ENCODE measurements at regions not wholly inside any gene's neighbourhood (a gene's known extent, or its start where the extent isn't known, plus 50 kb on each side); places are given as distances from the start of the nearest gene placed in this dataset.
"Not testable (repeated sequence)": the region's sequence is repeated elsewhere in the genome, so short reads cannot be mapped to it uniquely, and the experiment has no call there.

DNA sequence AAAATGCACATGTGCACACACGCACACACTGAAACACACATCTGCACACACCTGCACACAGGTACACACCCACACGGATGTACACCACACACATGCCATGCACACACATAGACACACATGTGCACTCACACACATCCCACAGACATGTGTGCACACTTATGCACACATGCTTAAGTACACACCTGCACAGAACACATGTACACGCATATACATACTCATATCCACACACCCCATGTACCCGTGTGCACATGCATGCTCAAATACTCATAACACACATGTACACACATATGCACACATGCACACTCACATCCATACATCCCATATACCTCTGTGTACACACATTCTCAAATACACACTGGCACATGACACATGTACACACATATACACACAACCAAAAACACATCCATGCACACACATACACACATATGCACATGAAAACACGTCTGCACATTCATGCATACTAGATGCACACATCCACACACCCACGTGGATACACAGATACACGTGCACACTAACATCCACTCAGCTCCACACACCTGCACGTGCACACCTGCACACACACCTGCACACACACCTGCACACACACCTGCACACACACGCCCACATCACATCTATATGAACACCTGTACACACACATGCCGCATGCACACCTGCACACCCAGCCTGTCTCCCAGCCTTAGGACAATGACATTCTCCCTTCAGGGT is 336.7 kb downstream of the ADGRD1 start:
- no peak for DNase-seq

DNA sequence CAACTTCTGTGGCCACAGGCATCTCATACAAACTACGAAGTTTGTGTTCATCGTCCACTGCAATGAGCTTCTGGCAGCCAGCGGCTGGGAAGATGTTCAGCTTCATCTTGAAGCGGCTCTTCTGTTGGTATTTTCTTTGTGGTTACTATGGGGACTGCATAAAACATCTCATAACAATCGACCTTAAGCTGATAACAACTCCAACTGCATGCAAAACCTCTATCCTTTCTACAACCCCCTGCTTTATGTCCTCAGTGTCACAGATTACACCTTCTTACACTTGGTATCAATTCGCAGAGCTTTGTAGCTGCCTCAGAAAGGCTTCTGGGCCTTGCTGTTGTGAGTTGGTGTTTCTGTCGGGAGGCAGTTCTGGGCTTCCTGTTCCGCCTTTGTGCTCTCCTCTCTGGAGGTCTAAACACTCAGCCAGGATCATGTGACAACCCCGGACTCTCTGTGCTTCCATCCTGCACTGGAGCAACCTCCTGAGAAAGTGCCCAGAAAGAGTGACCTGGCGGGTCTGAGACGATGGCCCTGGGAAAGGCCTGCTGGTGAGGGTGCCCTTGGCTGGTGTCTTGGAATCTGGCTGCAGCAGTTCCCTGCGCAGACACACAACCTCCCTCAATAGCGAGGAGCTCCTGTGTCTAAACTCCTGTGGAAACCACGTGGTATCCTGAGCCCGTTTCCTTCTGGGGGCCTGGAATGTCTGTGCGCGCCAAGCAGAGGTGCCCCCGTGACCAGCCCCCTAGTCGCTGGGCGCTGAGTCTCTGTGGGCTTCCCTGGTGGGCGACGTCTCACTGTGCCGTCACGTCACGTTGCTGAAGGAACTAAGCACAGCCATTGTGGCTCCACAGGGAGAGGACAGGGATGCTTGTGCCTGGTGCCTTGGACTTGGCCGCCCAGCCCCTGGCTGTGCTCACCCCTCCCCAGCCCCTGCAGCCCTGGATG is 339.6 kb downstream of the ADGRD1 start:
- DNase-seq = peak; percentile 23

- not testable (repeated sequence) for DNase-seq
These were observed 341.0 kb downstream of the ADGRD1 start for GRCh38 chr12:131294716-131295115.

DNA sequence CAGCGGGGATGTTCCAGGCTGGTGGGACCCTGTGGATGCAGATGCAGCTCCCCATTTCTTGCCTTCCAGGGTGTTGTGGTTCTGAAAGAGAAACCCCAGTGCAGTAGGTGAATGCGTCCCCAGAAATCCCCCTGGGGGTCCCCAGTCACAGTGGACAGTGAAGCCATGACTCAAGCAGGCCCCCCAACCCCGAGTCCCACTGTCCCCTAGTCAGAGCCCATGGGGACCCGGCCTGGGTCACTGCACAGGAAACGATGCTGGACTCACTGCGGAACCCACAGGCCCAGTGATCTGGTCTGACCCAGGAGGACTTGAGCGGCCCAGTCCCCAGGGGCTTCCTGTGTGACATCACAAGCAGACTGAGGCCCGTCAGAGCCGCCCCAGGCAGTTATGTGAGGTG is 341.4 kb downstream of the ADGRD1 start:
- DNase-seq = not testable (repeated sequence)

DNA sequence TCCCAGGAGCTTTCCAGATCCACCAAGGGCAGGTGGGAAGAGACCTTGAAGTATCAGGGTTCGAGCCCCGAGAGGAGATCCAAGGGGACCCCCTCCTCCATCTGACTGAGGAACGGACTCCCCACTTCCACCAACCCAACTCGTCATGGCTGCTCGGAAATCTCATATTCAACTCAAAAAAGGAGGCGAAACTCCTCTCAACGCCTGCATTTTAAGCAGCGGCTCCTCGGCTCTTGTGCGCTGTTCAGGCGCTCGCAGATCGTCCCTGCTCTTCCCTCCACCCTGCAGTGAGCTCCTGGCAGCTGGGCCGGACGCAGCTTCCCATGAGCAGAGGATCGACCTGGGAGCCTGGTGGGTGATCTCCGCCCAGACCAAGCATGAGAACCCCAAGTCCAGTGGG is 341.9 kb downstream of the ADGRD1 start:
- DNase-seq = peak; percentile 22

- DNase-seq = peak; percentile 14
These were observed 342.4 kb downstream of the ADGRD1 start for GRCh38 chr12:131296136-131296535.

DNA sequence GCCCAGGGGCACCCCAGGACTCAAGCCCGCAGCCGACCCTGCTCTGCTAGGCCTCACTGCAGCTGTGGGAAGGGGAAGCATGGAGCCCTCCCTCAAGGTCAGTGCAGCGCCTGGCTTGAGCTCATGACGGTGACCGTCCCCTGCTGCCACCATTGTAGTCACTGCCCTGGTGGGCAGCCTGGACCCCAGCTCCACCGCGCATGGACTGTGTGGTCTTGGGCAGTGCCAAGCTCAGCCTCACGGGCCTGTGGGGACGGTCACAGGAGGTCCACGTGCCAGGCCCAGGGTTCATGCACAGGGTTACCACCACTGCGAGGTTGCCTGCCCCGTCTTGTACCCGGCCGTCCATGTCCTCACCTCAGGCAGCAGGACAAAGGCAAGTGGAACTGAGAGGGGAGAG is 342.9 kb downstream of the ADGRD1 start:
- DNase-seq = peak; percentile 29

GRCh38 chr12:131298526-131299369 is 345.0 kb downstream of the ADGRD1 start:
- not testable (repeated sequence) for DNase-seq

DNA sequence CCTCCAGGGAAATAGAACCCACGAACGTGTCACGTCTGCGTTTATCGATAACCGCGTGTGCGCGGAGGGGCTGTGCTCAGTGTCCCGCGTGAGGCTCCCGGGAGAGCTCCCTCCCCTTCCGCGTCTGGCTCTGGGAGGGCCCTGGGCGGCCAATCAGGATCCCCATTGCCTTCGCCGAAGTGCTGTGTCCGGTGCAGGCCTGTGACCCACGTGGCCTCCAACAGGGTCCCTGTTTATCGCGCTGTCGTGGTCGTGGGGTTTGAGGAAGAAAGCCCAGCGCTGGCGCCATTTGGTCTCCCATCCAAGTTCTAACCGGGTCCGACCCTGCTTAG is 345.6 kb downstream of the ADGRD1 start:
- DNase-seq = not testable (repeated sequence)

- not testable (repeated sequence) for DNase-seq
These were observed 349.9 kb downstream of the ADGRD1 start for GRCh38 chr12:131303576-131303975.

GRCh38 chr12:131304642-131305041 is 350.9 kb downstream of the ADGRD1 start:
- DNase-seq = not testable (repeated sequence)

GRCh38 chr12:131309700-131310099 is 356.0 kb downstream of the ADGRD1 start:
- DNase-seq = no peak

- not testable (repeated sequence) for DNase-seq
These were observed 356.7 kb downstream of the ADGRD1 start for GRCh38 chr12:131310227-131310969.

- not testable (repeated sequence) for DNase-seq
These were observed 357.6 kb downstream of the ADGRD1 start for GRCh38 chr12:131311279-131311722.

DNA sequence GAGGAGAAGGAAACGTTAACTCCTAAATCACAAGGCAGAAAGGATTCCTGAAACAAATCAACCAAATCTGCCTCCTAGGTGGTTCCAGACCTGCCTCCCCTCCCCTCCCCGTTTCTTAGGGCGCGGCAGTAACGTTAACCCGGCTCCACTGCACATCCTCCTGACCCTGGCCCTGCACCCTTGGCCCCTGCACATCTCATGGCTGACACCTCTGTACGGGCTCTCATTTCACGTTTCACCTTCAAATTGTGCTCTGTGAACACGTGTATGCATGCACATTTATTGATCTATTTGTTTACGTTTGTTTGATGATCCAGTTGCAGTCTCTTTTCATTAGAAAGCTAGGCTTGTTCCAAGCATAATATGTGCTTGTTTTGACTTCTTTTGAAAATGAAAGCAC is 358.1 kb downstream of the ADGRD1 start:
- DNase-seq = no peak

DNA sequence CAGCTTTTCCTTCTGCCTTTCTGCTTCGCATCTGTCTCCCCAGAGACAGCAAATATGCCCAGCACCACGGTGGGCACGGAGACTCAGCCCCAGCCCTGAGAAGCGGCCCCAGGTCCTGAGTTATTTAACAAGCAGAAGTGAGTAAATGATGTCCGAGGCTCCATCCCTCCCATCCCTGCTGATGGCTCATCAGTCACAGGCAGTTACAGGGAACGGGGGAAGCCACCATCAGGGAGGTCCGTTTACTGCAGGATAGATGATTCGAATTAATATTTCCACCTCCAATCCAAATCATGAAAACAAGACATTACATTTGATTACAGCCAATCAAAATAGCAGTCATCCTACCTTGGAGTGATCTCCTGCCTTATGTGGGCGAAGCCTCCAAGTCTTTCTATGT is 358.7 kb downstream of the ADGRD1 start:
- not testable (repeated sequence) for DNase-seq

- DNase-seq = no peak
These were observed 359.3 kb downstream of the ADGRD1 start for GRCh38 chr12:131312793-131313545.

DNA sequence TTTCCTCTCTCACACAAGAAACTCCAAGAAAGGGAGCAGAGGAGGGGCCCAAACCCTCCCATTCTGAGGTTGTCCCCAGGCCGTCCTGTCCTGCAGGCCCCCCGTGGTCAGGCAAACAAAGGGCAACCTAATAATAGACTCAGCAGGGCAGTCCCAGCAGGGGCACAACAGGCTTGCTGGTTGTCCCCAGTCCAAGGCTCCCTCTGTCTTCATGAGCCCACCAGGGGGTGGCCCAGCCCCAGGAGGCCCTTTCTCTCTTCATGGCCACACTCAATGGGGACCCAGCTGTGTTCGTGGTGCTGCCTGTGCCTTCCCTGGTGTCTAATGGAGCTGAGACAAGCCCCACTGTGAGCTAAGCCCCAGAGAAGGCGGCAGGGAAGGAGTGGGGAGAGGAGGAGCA is 359.9 kb downstream of the ADGRD1 start:
- DNase-seq = no peak

DNA sequence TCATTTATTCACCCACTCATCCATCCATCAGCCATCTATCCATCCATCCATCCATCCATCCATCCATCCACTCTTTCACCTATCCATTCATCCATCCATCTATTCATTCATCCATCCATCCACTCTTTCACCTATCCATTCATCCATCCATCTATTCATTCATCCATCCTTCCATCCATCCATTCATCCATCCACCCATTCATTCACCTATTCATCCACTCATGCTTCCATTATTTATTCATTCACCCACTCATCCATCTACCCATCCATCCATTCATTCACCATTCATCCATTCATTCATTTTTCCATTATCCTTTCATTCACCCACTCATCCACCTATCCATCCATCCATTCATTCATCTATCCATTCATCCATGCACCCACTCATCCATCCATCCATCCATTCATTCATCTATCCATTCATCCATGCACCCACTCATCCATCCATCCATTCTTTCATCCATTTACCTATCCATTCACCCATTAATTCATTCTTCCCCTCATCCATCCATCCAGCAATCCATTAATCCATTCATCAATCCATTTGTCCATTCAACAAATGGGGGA is 360.9 kb downstream of the ADGRD1 start:
- no peak for DNase-seq

- no peak for DNase-seq
These were observed 361.9 kb downstream of the ADGRD1 start for GRCh38 chr12:131315601-131316000.

DNA sequence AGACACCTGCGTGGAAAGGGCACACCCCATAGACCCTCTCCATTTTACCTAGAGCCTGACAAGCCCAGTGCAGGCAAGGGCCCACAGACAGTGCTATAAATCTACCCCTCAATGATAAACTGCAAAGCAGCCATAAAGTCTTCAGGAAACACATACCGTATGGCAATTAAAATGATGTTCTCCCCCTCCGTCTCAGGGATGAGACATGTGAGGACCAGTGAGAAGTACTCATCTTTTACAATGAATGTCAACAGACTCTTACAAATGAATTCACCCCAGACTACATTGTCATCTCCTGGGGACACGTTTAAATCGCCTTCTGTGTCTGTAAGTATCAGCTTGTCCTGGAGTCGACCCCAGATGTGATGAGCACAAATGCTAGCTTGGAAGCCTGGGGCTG is 362.7 kb downstream of the ADGRD1 start:
- DNase-seq = no peak
